ENCODE measurements at regions not wholly inside any gene's neighbourhood (a gene's known extent, or its start where the extent isn't known, plus 50 kb on each side); places are given as distances from the start of the nearest gene placed in this dataset.

DNA sequence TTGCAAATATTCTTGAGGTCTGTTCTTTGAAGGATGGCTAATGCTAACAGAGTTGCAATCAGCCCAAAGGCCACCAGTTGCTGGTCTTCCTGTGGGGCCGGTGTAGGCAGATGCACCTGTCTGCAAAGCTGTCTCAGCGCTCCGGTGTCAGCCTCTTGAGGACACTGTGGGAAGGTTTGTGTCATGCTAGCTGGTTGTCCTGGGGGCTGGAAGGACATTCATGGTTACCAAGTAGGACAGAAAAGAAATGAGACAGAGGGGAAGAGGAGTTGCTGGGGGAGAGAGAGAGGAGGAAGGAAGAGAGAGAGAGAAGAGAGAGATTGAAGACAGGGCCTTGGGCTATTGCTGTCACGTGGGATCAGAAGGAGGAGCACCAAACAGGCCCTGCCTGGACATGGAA is 639.6 kb upstream of the HS6ST1 start:
- Histone ChIP-seq H3K4me3 (no peak overlapping the region), H3K36me3 (no peaks in the 10 kb centered on the region), H3K4me1 (no peaks in the 10 kb centered on the region), H3K27ac (no peak overlapping the region), H3K27me3 (no peaks in the 10 kb centered on the region), H3K9me3 (no peaks in the 10 kb centered on the region)
- TF ChIP-seq, protein P1, sequence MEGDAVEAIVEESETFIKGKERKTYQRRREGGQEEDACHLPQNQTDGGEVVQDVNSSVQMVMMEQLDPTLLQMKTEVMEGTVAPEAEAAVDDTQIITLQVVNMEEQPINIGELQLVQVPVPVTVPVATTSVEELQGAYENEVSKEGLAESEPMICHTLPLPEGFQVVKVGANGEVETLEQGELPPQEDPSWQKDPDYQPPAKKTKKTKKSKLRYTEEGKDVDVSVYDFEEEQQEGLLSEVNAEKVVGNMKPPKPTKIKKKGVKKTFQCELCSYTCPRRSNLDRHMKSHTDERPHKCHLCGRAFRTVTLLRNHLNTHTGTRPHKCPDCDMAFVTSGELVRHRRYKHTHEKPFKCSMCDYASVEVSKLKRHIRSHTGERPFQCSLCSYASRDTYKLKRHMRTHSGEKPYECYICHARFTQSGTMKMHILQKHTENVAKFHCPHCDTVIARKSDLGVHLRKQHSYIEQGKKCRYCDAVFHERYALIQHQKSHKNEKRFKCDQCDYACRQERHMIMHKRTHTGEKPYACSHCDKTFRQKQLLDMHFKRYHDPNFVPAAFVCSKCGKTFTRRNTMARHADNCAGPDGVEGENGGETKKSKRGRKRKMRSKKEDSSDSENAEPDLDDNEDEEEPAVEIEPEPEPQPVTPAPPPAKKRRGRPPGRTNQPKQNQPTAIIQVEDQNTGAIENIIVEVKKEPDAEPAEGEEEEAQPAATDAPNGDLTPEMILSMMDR (IDR thresholded peaks at IDR 0.05): no peak
- no peak for TF ChIP-seq POLR2A (IDR thresholded peaks at IDR 0.05)
- DNase-seq: no peak

- H3K9me3 ChIP-seq: no peaks in the 10 kb centered on the region
- DNase-seq: no peak
- H3K27me3 ChIP-seq: no peaks in the 10 kb centered on the region
- H3K27ac ChIP-seq: no peak overlapping the region
- no peak for TF ChIP-seq POLR2A (IDR thresholded peaks at IDR 0.05)
- TF ChIP-seq, protein P1 (IDR thresholded peaks at IDR 0.05): no peak
- H3K36me3 ChIP-seq: no peaks in the 10 kb centered on the region
- no peaks in the 10 kb centered on the region for H3K4me1 ChIP-seq
- no peak overlapping the region for H3K4me3 ChIP-seq
These were observed 649.0 kb upstream of the HS6ST1 start for GRCh38 chr2:128967646-128968045.

GRCh38 chr2:128969374-128969773 is 650.7 kb upstream of the HS6ST1 start:
- H3K9me3 ChIP-seq: no peaks in the 10 kb centered on the region
- H3K27me3 ChIP-seq: no peaks in the 10 kb centered on the region
- H3K4me3 ChIP-seq: no peak overlapping the region
- TF ChIP-seq POLR2A (IDR thresholded peaks at IDR 0.05): no peak
- H3K4me1 ChIP-seq: no peaks in the 10 kb centered on the region
- H3K36me3 ChIP-seq: no peaks in the 10 kb centered on the region
- DNase-seq: no peak
- H3K27ac ChIP-seq: no peak overlapping the region

DNA sequence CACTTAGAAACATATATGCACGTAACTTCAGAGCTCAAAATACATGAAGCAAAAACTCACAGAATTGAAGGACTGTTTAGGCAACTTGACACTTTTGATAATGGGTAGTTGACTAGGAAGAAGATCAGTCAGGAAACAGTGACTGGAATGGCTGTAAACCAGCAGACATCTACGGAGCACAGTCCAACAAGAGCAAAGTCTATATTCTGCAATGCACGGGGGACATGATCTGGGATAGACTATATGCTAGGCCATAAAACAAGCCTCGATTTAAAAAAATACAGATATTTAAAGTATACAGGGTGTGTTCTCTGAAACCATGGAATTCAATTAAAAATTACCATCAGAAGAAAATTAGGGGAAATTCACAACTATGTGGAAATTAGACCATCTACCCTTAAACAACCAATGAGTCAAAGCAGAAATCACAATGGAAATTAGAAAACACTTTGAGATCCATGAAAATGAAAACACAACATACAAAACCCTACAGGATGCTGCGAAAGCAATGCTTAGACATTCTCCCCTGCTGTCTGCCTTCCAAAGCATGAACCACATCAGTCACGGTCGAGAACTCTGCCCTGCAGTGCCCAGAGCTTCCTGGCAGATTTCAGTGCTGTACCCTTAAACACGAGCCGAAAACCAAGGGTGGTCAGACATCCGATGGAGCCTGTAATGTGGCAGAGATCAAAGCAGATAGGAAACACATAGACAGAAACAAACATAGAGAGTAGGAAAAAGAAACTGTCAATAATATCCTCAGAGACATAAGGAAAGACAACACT is 651.9 kb upstream of the HS6ST1 start:
- no peaks in the 10 kb centered on the region for H3K4me1 ChIP-seq
- H3K4me3 ChIP-seq: no peak overlapping the region
- H3K27ac ChIP-seq: no peak overlapping the region
- no peak for TF ChIP-seq POLR2A (IDR thresholded peaks at IDR 0.05)
- TF ChIP-seq, protein P1 (IDR thresholded peaks at IDR 0.05): no peak
- H3K27me3 ChIP-seq: no peaks in the 10 kb centered on the region
- DNase-seq: no peak
- no peaks in the 10 kb centered on the region for H3K36me3 ChIP-seq
- no peaks in the 10 kb centered on the region for H3K9me3 ChIP-seq

GRCh38 chr2:128973566-128973965 is 654.9 kb upstream of the HS6ST1 start:
- no peak for DNase-seq
- Histone ChIP-seq H3K4me1 (no peaks in the 10 kb centered on the region), H3K9me3 (no peaks in the 10 kb centered on the region), H3K36me3 (no peaks in the 10 kb centered on the region), H3K27me3 (no peaks in the 10 kb centered on the region), H3K4me3 (no peak overlapping the region), H3K27ac (no peak overlapping the region)
- TF ChIP-seq, protein P1 (IDR thresholded peaks at IDR 0.05): no peak
- TF ChIP-seq POLR2A (IDR thresholded peaks at IDR 0.05): no peak

GRCh38 chr2:128978212-128978611 is 659.5 kb upstream of the HS6ST1 start:
- Histone ChIP-seq H3K4me1 (no peaks in the 10 kb centered on the region), H3K36me3 (no peaks in the 10 kb centered on the region), H3K4me3 (no peak overlapping the region), H3K27me3 (no peaks in the 10 kb centered on the region), H3K9me3 (no peaks in the 10 kb centered on the region), H3K27ac (no peak overlapping the region)
- DNase-seq: no peak
- no peak for TF ChIP-seq POLR2A (IDR thresholded peaks at IDR 0.05)
- TF ChIP-seq, protein P1 (IDR thresholded peaks at IDR 0.05): no peak

Measured in Peyer's patch (tissue), 4 donors.